ENCODE measurements at regions not wholly inside any gene's neighbourhood (a gene's known extent, or its start where the extent isn't known, plus 50 kb on each side); places are given as distances from the start of the nearest gene placed in this dataset.

DNA sequence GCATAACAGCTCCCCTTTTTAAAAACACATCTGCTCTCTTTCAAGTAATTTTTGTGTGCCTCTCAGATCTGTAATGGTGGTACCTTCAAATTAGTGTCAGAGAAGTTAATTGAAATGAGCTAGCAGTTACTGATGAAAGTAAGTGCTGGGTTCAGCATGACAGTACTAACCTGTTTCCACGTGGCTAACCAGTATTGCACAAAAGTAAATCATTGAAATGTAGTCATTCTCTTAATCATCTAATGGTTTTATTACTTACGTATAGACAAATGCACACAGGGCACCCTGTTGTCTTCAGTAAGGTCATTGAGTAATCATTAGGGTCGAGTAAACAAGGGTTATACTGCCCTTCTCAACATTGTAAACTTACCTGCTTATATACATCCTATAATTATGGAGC lies 157.8 kb upstream of the PRR16 start:
- H3K4me3 ChIP-seq (ENCODE audit: low read depth, low read length): no peak overlapping the region
- DNase-seq (ENCODE audit: low read depth): no peak
- TF ChIP-seq POLR2A (IDR thresholded peaks at IDR 0.05; ENCODE audit: extremely low read depth, insufficient read length) (no peak), MYC (IDR thresholded peaks at IDR 0.05; ENCODE audit: low read depth, low read length) (no peak)
- TF ChIP-seq, protein P1, sequence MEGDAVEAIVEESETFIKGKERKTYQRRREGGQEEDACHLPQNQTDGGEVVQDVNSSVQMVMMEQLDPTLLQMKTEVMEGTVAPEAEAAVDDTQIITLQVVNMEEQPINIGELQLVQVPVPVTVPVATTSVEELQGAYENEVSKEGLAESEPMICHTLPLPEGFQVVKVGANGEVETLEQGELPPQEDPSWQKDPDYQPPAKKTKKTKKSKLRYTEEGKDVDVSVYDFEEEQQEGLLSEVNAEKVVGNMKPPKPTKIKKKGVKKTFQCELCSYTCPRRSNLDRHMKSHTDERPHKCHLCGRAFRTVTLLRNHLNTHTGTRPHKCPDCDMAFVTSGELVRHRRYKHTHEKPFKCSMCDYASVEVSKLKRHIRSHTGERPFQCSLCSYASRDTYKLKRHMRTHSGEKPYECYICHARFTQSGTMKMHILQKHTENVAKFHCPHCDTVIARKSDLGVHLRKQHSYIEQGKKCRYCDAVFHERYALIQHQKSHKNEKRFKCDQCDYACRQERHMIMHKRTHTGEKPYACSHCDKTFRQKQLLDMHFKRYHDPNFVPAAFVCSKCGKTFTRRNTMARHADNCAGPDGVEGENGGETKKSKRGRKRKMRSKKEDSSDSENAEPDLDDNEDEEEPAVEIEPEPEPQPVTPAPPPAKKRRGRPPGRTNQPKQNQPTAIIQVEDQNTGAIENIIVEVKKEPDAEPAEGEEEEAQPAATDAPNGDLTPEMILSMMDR (IDR thresholded peaks at IDR 0.05; ENCODE audit: low read depth, low read length): no peak
- TF ChIP-seq, protein P2, sequence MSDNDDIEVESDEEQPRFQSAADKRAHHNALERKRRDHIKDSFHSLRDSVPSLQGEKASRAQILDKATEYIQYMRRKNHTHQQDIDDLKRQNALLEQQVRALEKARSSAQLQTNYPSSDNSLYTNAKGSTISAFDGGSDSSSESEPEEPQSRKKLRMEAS (IDR thresholded peaks at IDR 0.05; ENCODE audit: low read depth, low read length): no peak

DNA sequence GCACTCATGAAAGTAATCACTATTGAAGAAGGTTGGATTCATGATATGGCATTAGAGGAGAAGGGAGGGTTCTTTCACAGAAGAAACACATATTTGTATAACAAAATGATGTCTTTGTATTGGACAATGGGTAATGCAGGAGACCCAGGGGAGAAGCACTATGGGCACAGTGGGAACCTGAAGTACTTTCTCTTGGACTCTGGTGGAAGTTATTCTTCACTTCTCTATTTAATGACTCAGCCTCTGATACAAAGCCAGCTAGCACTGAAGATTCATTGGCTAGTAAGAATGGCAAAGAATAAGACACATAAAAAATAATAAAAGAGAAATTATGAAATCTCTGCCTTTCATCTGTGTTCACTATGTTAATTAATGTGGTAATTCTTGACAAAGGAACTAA lies 149.9 kb upstream of the PRR16 start:
- no peak overlapping the region for H3K4me3 ChIP-seq (ENCODE audit: low read depth, low read length)
- no peak for TF ChIP-seq POLR2A (IDR thresholded peaks at IDR 0.05; ENCODE audit: extremely low read depth, insufficient read length)
- no peak for TF ChIP-seq MYC (IDR thresholded peaks at IDR 0.05; ENCODE audit: low read depth, low read length)
- TF ChIP-seq, protein P1 (IDR thresholded peaks at IDR 0.05; ENCODE audit: low read depth, low read length): no peak
- TF ChIP-seq, protein P2 (IDR thresholded peaks at IDR 0.05; ENCODE audit: low read depth, low read length): no peak
- DNase-seq (ENCODE audit: low read depth): no peak

DNA sequence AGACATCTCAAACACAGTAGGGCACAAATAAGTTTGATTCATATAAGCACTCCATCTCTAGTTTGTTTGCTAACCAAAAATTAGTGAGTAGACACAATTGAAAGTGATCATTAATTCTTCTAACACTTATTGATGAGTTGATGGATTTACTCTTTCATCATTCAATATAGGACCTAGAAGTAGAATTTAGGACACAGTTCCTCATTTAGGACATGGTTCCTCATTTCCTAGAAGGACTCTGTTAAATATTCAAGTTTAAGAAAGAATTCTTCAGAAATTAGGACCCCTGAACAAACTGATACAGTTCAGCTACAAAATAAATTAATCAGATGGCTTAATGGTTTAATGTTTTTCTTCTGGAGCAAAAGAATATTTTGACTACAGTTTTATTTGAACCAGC lies 143.5 kb upstream of the PRR16 start:
- no peak for DNase-seq (ENCODE audit: low read depth)
- H3K4me3 ChIP-seq (ENCODE audit: low read depth, low read length): no peak overlapping the region
- TF ChIP-seq, protein P1 (IDR thresholded peaks at IDR 0.05; ENCODE audit: low read depth, low read length): no peak
- TF ChIP-seq MYC (IDR thresholded peaks at IDR 0.05; ENCODE audit: low read depth, low read length) (no peak), POLR2A (IDR thresholded peaks at IDR 0.05; ENCODE audit: extremely low read depth, insufficient read length) (no peak)
- TF ChIP-seq, protein P2 (IDR thresholded peaks at IDR 0.05; ENCODE audit: low read depth, low read length): no peak

DNA sequence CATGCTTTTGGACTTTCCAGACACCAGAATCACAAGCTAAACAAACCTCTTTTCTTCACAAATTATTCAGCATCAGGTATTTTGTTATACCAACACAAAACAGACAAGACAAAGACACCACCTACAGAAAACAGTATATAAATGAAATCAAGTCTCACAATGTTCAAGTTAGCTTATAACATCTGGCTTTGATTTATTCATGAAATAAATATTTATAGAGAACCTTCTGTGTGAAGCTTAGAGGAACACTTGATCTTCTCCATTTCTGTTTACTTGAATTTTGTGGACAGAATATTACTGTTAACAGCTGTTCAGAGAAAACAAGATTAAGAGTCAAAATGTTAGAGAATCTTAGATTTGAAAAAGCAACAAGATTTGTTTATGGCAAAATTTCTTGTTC lies 137.4 kb upstream of the PRR16 start:
- no peak overlapping the region for H3K4me3 ChIP-seq (ENCODE audit: low read depth, low read length)
- TF ChIP-seq, protein P2 (IDR thresholded peaks at IDR 0.05; ENCODE audit: low read depth, low read length): no peak
- TF ChIP-seq MYC (IDR thresholded peaks at IDR 0.05; ENCODE audit: low read depth, low read length): no peak
- TF ChIP-seq, protein P1 (IDR thresholded peaks at IDR 0.05; ENCODE audit: low read depth, low read length): no peak
- TF ChIP-seq POLR2A (IDR thresholded peaks at IDR 0.05; ENCODE audit: extremely low read depth, insufficient read length): no peak
- DNase-seq (ENCODE audit: low read depth): no peak

DNA sequence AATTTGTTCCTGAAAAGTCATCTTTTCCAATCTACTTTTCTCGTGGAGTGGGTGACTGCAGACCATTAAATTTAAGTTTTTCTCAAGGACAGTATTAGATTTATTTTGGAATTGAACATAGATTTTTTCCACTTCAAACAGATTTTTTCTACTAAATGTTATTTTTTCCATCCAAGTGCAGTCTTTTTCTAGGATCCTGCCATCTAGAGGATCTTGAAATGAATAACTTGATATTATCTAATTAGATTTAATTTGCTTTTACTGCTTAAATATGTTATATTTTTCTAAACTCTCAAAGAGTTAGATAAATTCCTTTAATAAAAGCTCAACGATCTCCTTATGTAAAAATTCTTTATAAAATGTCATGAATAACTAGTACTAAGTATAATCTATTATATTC lies 136.9 kb upstream of the PRR16 start:
- H3K4me3 ChIP-seq (ENCODE audit: low read depth, low read length): no peak overlapping the region
- TF ChIP-seq MYC (IDR thresholded peaks at IDR 0.05; ENCODE audit: low read depth, low read length): no peak
- TF ChIP-seq POLR2A (IDR thresholded peaks at IDR 0.05; ENCODE audit: extremely low read depth, insufficient read length): no peak
- TF ChIP-seq, protein P2 (IDR thresholded peaks at IDR 0.05; ENCODE audit: low read depth, low read length): no peak
- TF ChIP-seq, protein P1 (IDR thresholded peaks at IDR 0.05; ENCODE audit: low read depth, low read length): no peak
- DNase-seq (ENCODE audit: low read depth): no peak

DNA sequence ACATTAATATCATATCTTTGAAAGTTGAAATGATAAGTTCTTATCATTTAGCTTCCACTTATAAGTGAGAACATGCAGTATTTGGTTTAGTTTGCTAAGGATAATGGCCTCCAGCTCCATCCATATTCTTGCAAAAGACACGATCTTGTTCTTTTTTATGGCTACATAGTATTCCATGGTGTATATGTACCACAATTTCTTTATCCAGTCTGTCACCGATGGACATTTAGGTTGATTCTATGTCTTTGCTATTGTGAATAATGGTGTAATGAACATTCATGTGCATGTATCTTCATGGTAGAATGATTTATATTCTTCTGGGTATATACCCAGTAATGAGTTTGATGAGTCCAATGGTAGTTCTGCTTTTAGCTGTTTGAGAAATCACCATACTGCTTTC lies 135.0 kb upstream of the PRR16 start:
- TF ChIP-seq POLR2A (IDR thresholded peaks at IDR 0.05; ENCODE audit: extremely low read depth, insufficient read length) (no peak), MYC (IDR thresholded peaks at IDR 0.05; ENCODE audit: low read depth, low read length) (no peak)
- TF ChIP-seq, protein P2 (IDR thresholded peaks at IDR 0.05; ENCODE audit: low read depth, low read length): no peak
- TF ChIP-seq, protein P1 (IDR thresholded peaks at IDR 0.05; ENCODE audit: low read depth, low read length): no peak
- no peak overlapping the region for H3K4me3 ChIP-seq (ENCODE audit: low read depth, low read length)
- DNase-seq (ENCODE audit: low read depth): no peak

All from NB4 (cell line).